Liver (tissue), 8 donors: ENCODE measurements at regions not wholly inside any gene's neighbourhood (a gene's known extent, or its start where the extent isn't known, plus 50 kb on each side); places are given as distances from the start of the nearest gene placed in this dataset.

ENCODE experiments used
- DNase-seq: peaks from one replicate; pipeline ENCODE4 v3.0.0-alpha.2; 2017; ENCODE audit warnings: low spot score
- H3K27ac ChIP-seq, 2 donors: one replicate each; pipeline ENCODE4 v1.7.0; 2013; ENCODE audit warnings: inconsistent platforms in 2 of 2, low read length in 2 of 2, control low read depth in 1 of 2, low read depth in 1 of 2, mild to moderate bottlenecking in 1 of 2
- H3K27me3 ChIP-seq, 4 donors: one replicate each; pipeline versions ENCODE4 v1.6.1 to v1.7.0; 2013; ENCODE audit warnings: low read length in 3 of 4, inconsistent platforms in 1 of 4, mild to moderate bottlenecking in 1 of 4, moderate library complexity in 1 of 4; ENCODE audit not compliant: control insufficient read depth in 4 of 4, insufficient read depth in 4 of 4
- H3K36me3 ChIP-seq, 4 donors: one replicate each; pipeline versions ENCODE4 v1.6.1 to v1.7.0; 2013; ENCODE audit warnings: low read length in 3 of 4, mild to moderate bottlenecking in 3 of 4, low read depth in 1 of 4, moderate library complexity in 1 of 4; ENCODE audit not compliant: control insufficient read depth in 4 of 4, insufficient read depth in 3 of 4
- H3K4me1 ChIP-seq, 4 donors: one replicate each; pipeline versions ENCODE4 v1.6.1 to v1.7.0; 2013; ENCODE audit warnings: low read length in 3 of 4, mild to moderate bottlenecking in 3 of 4, moderate library complexity in 1 of 4; ENCODE audit not compliant: control insufficient read depth in 4 of 4, insufficient read depth in 4 of 4
- H3K4me3 ChIP-seq, 3 donors: one replicate each; pipeline versions ENCODE4 v1.6.1 to v1.7.0; 2013; ENCODE audit warnings: low read length in 3 of 3, control low read depth in 1 of 3, low read depth in 1 of 3, mild to moderate bottlenecking in 1 of 3
- H3K9ac ChIP-seq, 2 donors: one replicate each; pipeline ENCODE4 v1.7.0; 2013; ENCODE audit warnings: low read length in 2 of 2, mild to moderate bottlenecking in 2 of 2, moderate library complexity in 2 of 2, control low read depth in 1 of 2, low read depth in 1 of 2
- H3K9me3 ChIP-seq, 4 donors: one replicate each; pipeline versions ENCODE4 v1.6.1 to v1.7.0; 2013; ENCODE audit warnings: low read length in 3 of 4; ENCODE audit not compliant: control insufficient read depth in 4 of 4
- ATF3 ChIP-seq: IDR thresholded peaks from 2 replicates; pipeline ENCODE4 v1.6.1; 2016; ENCODE audit warnings: antibody characterized with exemption
- CTCF ChIP-seq: fragments of 150-350 bp; IDR thresholded peaks from 2 replicates; pipeline ENCODE4 v1.5.1; 2017; ENCODE audit warnings: improper control_type of control experiment, low read depth, low read length; ENCODE audit not compliant: missing input control
- EGR1 ChIP-seq, 2 donors: IDR thresholded peaks; 2 replicates each; pipeline ENCODE4 v1.6.1; 2016 to 2018; ENCODE audit warnings: antibody characterized with exemption in 2 of 2, low read depth in 2 of 2
- FOXA1 ChIP-seq: IDR thresholded peaks from 2 replicates; pipeline ENCODE4 v1.6.1; 2016; ENCODE audit warnings: antibody characterized with exemption
- FOXA2 ChIP-seq: IDR thresholded peaks from 2 replicates; pipeline ENCODE4 v1.6.1; 2016; ENCODE audit warnings: antibody characterized with exemption
- GABPA ChIP-seq, 2 donors: IDR thresholded peaks in 1 of 2; conservative IDR thresholded peaks in 1 of 2; 2 replicates each; pipeline ENCODE4 v1.6.1; 2016; ENCODE audit warnings: antibody characterized with exemption in 2 of 2, mild to moderate bottlenecking in 1 of 2, moderate library complexity in 1 of 2
- HNF4A ChIP-seq, 2 donors: conservative IDR thresholded peaks; 2 replicates each; pipeline ENCODE4 v1.6.1; 2016; ENCODE audit warnings: antibody characterized with exemption in 2 of 2, mild to moderate bottlenecking in 2 of 2
- HNF4G ChIP-seq: IDR thresholded peaks from 2 replicates; pipeline ENCODE4 v1.6.1; 2016; ENCODE audit warnings: antibody characterized with exemption
- JUND ChIP-seq, 2 donors: IDR thresholded peaks; 2 replicates each; pipeline ENCODE4 v1.6.1; 2016; ENCODE audit warnings: antibody characterized with exemption in 2 of 2
- NR2F2 ChIP-seq: IDR thresholded peaks from 2 replicates; pipeline ENCODE4 v1.6.1; 2016; ENCODE audit warnings: antibody characterized with exemption
- RAD21 ChIP-seq, 2 donors: IDR thresholded peaks; 2 replicates each; pipeline ENCODE4 v1.6.1; 2016; ENCODE audit warnings: antibody characterized with exemption in 2 of 2, mild to moderate bottlenecking in 2 of 2
- REST ChIP-seq: IDR thresholded peaks from 2 replicates; pipeline ENCODE4 v1.6.1; 2016; ENCODE audit warnings: antibody characterized with exemption, mild to moderate bottlenecking
- RXRA ChIP-seq, 2 donors: IDR thresholded peaks; 2 replicates each; pipeline ENCODE4 v1.6.1; 2017 to 2018; ENCODE audit warnings: antibody characterized with exemption in 2 of 2, mild to moderate bottlenecking in 1 of 2
- SP1 ChIP-seq: IDR thresholded peaks from 2 replicates; pipeline ENCODE4 v1.6.1; 2018; ENCODE audit warnings: antibody characterized with exemption, mild to moderate bottlenecking
- TAF1 ChIP-seq: conservative IDR thresholded peaks from 2 replicates; pipeline ENCODE4 v1.6.1; 2016; ENCODE audit warnings: antibody characterized with exemption, mild to moderate bottlenecking
- YY1 ChIP-seq: IDR thresholded peaks from 2 replicates; pipeline ENCODE4 v1.6.1; 2016; ENCODE audit warnings: antibody characterized with exemption, mild to moderate bottlenecking
- WGBS: extraction: QIAGEN DNeasy Blood & Tissue Kit; methylation state at CpG from one replicate; pipeline ENCODE4 v1.1.7; 2013; 5-methylcytosine and 5-hydroxymethylcytosine counted together
- TF ChIP-seq, protein P1 (sequence below): IDR thresholded peaks from 2 replicates; pipeline ENCODE4 v1.6.1; 2016; ENCODE audit warnings: antibody characterized with exemption
- TF ChIP-seq, protein P2 (sequence below): IDR thresholded peaks from 2 replicates; pipeline ENCODE4 v1.6.1; 2016; ENCODE audit warnings: antibody characterized with exemption
- donor health status: healthy.
- donor health status: healthy.
- donor health status: healthy.
- donor health status: healthy.
- donor health status: healthy.

DNA sequence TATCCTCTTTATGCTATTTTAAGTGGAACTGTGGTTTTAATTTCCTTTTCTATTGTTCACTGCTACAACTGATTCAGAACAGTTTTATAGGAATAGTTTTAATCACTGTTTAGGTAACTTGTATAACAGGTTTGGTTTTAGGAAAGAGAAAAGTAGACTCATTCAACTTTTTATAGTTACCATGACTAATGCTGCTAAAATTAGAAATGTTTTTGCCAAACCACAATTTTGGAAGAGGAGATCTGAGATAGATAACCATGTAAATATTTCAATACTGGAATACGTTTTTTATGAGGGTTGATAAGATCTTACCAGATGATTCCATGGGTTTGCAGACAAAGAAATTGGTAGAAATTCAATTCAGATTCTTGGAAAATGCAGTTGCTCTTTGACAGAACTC lies 404.6 kb upstream of the ARRDC3 start:
- Histone ChIP-seq H3K27me3 (no peaks in the 10 kb centered on the region), H3K9ac (no peak overlapping the region), H3K27ac (no peak overlapping the region), H3K4me1 (no peaks in the 10 kb centered on the region), H3K9me3 (peaks cover 0 to under 1% (median 0%) of the 10 kb centered on the region in 4 donors), H3K4me3 (no peak overlapping the region), H3K36me3 (no peaks in the 10 kb centered on the region)
- 13% methylated on average over 1 of the region's 1 CpG for WGBS
- TF ChIP-seq ATF3: no peak
- TF ChIP-seq NR2F2: no peak
- TF ChIP-seq HNF4G: no peak
- no peak for TF ChIP-seq RXRA (IDR thresholded peaks at IDR 0.05)
- TF ChIP-seq YY1: no peak
- no peak for TF ChIP-seq HNF4A (conservative IDR thresholded peaks at IDR 0.05)
- no peak for TF ChIP-seq TAF1
- TF ChIP-seq, protein P1, sequence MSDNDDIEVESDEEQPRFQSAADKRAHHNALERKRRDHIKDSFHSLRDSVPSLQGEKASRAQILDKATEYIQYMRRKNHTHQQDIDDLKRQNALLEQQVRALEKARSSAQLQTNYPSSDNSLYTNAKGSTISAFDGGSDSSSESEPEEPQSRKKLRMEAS: no peak
- no peak for TF ChIP-seq EGR1 (IDR thresholded peaks at IDR 0.05; ENCODE audit: low read depth in 2 of 2)
- no peak for TF ChIP-seq GABPA (IDR thresholded peaks at IDR 0.05 in 1 of 2, conservative IDR thresholded peaks at IDR 0.05 in 1 of 2)
- TF ChIP-seq FOXA2: no peak
- no peak for TF ChIP-seq FOXA1
- no peak for DNase-seq

GRCh38 chr5:91777671-91778070 lies 394.6 kb upstream of the ARRDC3 start:
- H3K9ac ChIP-seq: no peak overlapping the region
- no peaks in the 10 kb centered on the region for H3K27me3 ChIP-seq
- peaks cover 0 to under 1% (median 0%) of the 10 kb centered on the region in 4 donors for H3K9me3 ChIP-seq
- H3K4me1 ChIP-seq: no peaks in the 10 kb centered on the region
- DNase-seq: no peak
- no peak overlapping the region for H3K27ac ChIP-seq
- H3K36me3 ChIP-seq: no peaks in the 10 kb centered on the region
- H3K4me3 ChIP-seq: no peak overlapping the region
- 76% methylated on average over 2 of the region's 2 CpGs for WGBS
- no peak for TF ChIP-seq YY1
- TF ChIP-seq, protein P2, sequence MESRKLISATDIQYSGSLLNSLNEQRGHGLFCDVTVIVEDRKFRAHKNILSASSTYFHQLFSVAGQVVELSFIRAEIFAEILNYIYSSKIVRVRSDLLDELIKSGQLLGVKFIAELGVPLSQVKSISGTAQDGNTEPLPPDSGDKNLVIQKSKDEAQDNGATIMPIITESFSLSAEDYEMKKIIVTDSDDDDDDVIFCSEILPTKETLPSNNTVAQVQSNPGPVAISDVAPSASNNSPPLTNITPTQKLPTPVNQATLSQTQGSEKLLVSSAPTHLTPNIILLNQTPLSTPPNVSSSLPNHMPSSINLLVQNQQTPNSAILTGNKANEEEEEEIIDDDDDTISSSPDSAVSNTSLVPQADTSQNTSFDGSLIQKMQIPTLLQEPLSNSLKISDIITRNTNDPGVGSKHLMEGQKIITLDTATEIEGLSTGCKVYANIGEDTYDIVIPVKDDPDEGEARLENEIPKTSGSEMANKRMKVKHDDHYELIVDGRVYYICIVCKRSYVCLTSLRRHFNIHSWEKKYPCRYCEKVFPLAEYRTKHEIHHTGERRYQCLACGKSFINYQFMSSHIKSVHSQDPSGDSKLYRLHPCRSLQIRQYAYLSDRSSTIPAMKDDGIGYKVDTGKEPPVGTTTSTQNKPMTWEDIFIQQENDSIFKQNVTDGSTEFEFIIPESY: no peak
- TF ChIP-seq REST: no peak
- TF ChIP-seq SP1: no peak
- TF ChIP-seq FOXA1: no peak
- TF ChIP-seq HNF4A (conservative IDR thresholded peaks at IDR 0.05): no peak
- no peak for TF ChIP-seq RXRA (IDR thresholded peaks at IDR 0.05)
- no peak for TF ChIP-seq EGR1 (IDR thresholded peaks at IDR 0.05; ENCODE audit: low read depth in 2 of 2)
- no peak for TF ChIP-seq CTCF
- TF ChIP-seq JUND (IDR thresholded peaks at IDR 0.05): no peak
- TF ChIP-seq HNF4G: no peak
- TF ChIP-seq FOXA2: no peak
- TF ChIP-seq, protein P1: no peak
- no peak for TF ChIP-seq RAD21 (IDR thresholded peaks at IDR 0.05)
- TF ChIP-seq ATF3: no peak
- TF ChIP-seq GABPA (IDR thresholded peaks at IDR 0.05 in 1 of 2, conservative IDR thresholded peaks at IDR 0.05 in 1 of 2): no peak
- no peak for TF ChIP-seq NR2F2
